ENCODE measurements at regions not wholly inside any gene's neighbourhood (a gene's known extent, or its start where the extent isn't known, plus 50 kb on each side); places are given as distances from the start of the nearest gene placed in this dataset.

DNA sequence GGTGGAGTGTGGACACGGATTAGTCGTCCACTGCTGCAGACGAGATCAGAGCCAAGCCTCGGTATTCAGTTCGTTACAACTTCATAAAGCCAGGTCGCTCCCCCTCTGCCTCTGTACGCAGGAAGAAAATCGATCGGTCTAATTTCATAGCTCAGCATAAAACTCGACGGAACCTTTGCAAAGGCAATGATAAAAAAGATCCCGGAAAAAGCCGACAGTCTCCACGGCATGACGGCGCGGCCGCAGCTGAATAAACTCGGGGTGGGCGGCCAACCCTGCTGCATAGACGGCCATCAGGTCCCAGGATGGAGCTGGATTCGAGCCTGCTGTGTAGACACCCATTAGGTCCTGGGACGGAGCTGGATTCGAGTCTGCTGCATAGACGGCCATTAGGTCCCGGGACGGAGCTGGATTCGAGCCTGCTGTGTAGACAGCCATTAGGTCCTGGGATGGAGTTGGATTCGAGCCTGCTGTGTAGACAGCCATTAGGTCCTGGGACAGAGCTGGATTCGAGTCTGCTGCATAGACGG, 113.8 kb upstream of the PPP2R3B start:
- H2BK5ac ChIP-seq (ENCODE audit: insufficient read length, low read length) = no peak overlapping the region
- H4K91ac ChIP-seq (ENCODE audit: insufficient read length, low read depth, low read length) = no peak overlapping the region
- Mint-ChIP-seq H3K9me3 (peaks cover 3 to 8% of the 10 kb centered on the region in 2 experiments; a peak in 2 of 5 replicates), H3K36me3 (ENCODE audit: insufficient read depth in 1 of 3, low read depth in 3 of 3) (no peaks in the 10 kb centered on the region; a peak in 1 of 7 replicates), H3K4me3 (peak overlapping the region; percentile 52 to 72), H3K27me3 (ENCODE audit: low read depth) (peaks cover 54% of the 10 kb centered on the region), H3K27ac (0 out of 7 replicates have a peak overlapping the region, but pooled peaks of 1 of the 3 experiments have one; percentile 85), H3K4me1 (peaks cover 15 to 18% of the 10 kb centered on the region in 2 experiments)
- H4K5ac ChIP-seq (ENCODE audit: insufficient read length, low read depth, low read length) = no peak overlapping the region
- peak overlapping the region; percentile 77 for H3K14ac ChIP-seq (ENCODE audit: insufficient read depth, low read length)
- no peak for TF ChIP-seq CTCF (conservative IDR thresholded peaks at IDR 0.05)
- H2BK15ac ChIP-seq (ENCODE audit: low read depth, low read length) = no peak overlapping the region
- H3K4me1 ChIP-seq (ENCODE audit: insufficient read depth, low read length) = 0 out of 2 replicates have a peak, but pooled peaks cover 2% of the 10 kb centered on the region
- no peak overlapping the region for H3K27ac ChIP-seq (ENCODE audit: insufficient read length, low read depth, low read length)
- DNase-seq = no peak
- no peak overlapping the region for H4K8ac ChIP-seq (replicated peaks; ENCODE audit: insufficient read length, low read depth, low read length)
- H3K23me2 ChIP-seq (ENCODE audit: insufficient read length, low read depth, low read length, poor library complexity, severe bottlenecking) = peaks cover 6% of the 10 kb centered on the region
- no peaks in the 10 kb centered on the region; the same call in 1 of the 2 replicates for H3K79me2 ChIP-seq (ENCODE audit: insufficient read depth, low read length)
- no peak overlapping the region for H2AFZ ChIP-seq (ENCODE audit: low read length)
- H3K23ac ChIP-seq (ENCODE audit: insufficient read length, low read depth, low read length) = no peak overlapping the region
- no peaks in the 10 kb centered on the region for H3K79me1 ChIP-seq (ENCODE audit: insufficient read depth, low read depth, low read length, poor library complexity, severe bottlenecking)
- H2AK5ac ChIP-seq (ENCODE audit: insufficient read length, low read length) = no peak overlapping the region
- no peak overlapping the region for H2BK120ac ChIP-seq (ENCODE audit: low read depth, low read length, poor library complexity, severe bottlenecking)
- H3K4me2 ChIP-seq (ENCODE audit: insufficient read depth, insufficient read length, low read length) = peak overlapping the region; percentile 75
- no peaks in the 10 kb centered on the region for H3K9me3 ChIP-seq (ENCODE audit: control insufficient read depth, low read depth, low read length)
- no peak overlapping the region for H3K56ac ChIP-seq (ENCODE audit: insufficient read length, low read depth, low read length)
- H3K9ac ChIP-seq (ENCODE audit: extremely low read depth, insufficient read length, low read length) = peak overlapping the region; percentile 26
- no peaks in the 10 kb centered on the region; the same call in 1 of the 2 replicates for H3K27me3 ChIP-seq (ENCODE audit: insufficient read depth, low read length)
- no peak overlapping the region for H2BK20ac ChIP-seq (ENCODE audit: low read depth, low read length, poor library complexity, severe bottlenecking)
- H3K18ac ChIP-seq (ENCODE audit: insufficient read length, low read depth, low read length) = no peak overlapping the region
- no CpG with 5 or more reads among the region's 31 CpGs for WGBS (ENCODE audit: extremely low coverage, insufficient read length, low lambda C conversion rate)
- no peak overlapping the region for H3K4ac ChIP-seq (ENCODE audit: low read depth, low read length)
- no peak overlapping the region for H3T11ph ChIP-seq (ENCODE audit: low read length)
- no peak overlapping the region for H2BK12ac ChIP-seq (ENCODE audit: insufficient read length, low read depth, low read length)
- H4K20me1 ChIP-seq (ENCODE audit: control insufficient read depth, insufficient read depth, insufficient read length) = no peaks in the 10 kb centered on the region
